ENCODE measurements at regions not wholly inside any gene's neighbourhood (a gene's known extent, or its start where the extent isn't known, plus 50 kb on each side); places are given as distances from the start of the nearest gene placed in this dataset.
"Not testable (repeated sequence)": the region's sequence is repeated elsewhere in the genome, so short reads cannot be mapped to it uniquely, and the experiment has no call there.

GRCh38 chr3:182406786-182407185 lies 386.5 kb upstream of the ATP11B start:
- H3K27ac ChIP-seq, result no peak overlapping the region
- TF ChIP-seq CTCF (conservative IDR thresholded peaks at IDR 0.05), result no peak

- no peak overlapping the region for H3K27ac ChIP-seq
- no peak for TF ChIP-seq CTCF (conservative IDR thresholded peaks at IDR 0.05)
These were observed 383.3 kb upstream of the ATP11B start for GRCh38 chr3:182410051-182410450.

GRCh38 chr3:182412066-182412465 lies 381.2 kb upstream of the ATP11B start:
- no peak overlapping the region for H3K27ac ChIP-seq
- no peak for TF ChIP-seq CTCF (conservative IDR thresholded peaks at IDR 0.05)

GRCh38 chr3:182413061-182413460 lies 380.2 kb upstream of the ATP11B start:
- TF ChIP-seq CTCF (conservative IDR thresholded peaks at IDR 0.05), result no peak
- no peak overlapping the region for H3K27ac ChIP-seq

- no peak for TF ChIP-seq CTCF (conservative IDR thresholded peaks at IDR 0.05)
- H3K27ac ChIP-seq, result no peak overlapping the region
These were observed 379.6 kb upstream of the ATP11B start for GRCh38 chr3:182413682-182414081.

GRCh38 chr3:182414586-182414985 lies 378.7 kb upstream of the ATP11B start:
- no peak for TF ChIP-seq CTCF (conservative IDR thresholded peaks at IDR 0.05)
- H3K27ac ChIP-seq, result no peak overlapping the region

GRCh38 chr3:182420741-182421140 lies 372.6 kb upstream of the ATP11B start:
- TF ChIP-seq CTCF (conservative IDR thresholded peaks at IDR 0.05), result no peak
- no peak overlapping the region for H3K27ac ChIP-seq

- TF ChIP-seq CTCF (conservative IDR thresholded peaks at IDR 0.05), result no peak
These were observed 369.3 kb upstream of the ATP11B start for GRCh38 chr3:182424006-182424405.

GRCh38 chr3:182425926-182426718 lies 367.2 kb upstream of the ATP11B start:
- not testable (repeated sequence) for H3K27ac ChIP-seq

More at GRCh38 chr3:182424006-182424405, 369.3 kb upstream of the ATP11B start:
- no peak overlapping the region for H3K27ac ChIP-seq

GRCh38 chr3:182431972-182432371 lies 361.3 kb upstream of the ATP11B start:
- H3K27ac ChIP-seq, result not testable (repeated sequence)

Data from VCaP (cell line).